Dermis blood vessel endothelial cell (primary cell): ENCODE measurements at regions not wholly inside any gene's neighbourhood (a gene's known extent, or its start where the extent isn't known, plus 50 kb on each side); places are given as distances from the start of the nearest gene placed in this dataset.

Experiments
- DNase-seq: peaks from one replicate; pipeline ENCODE4 v3.0.0; 2010

DNA sequence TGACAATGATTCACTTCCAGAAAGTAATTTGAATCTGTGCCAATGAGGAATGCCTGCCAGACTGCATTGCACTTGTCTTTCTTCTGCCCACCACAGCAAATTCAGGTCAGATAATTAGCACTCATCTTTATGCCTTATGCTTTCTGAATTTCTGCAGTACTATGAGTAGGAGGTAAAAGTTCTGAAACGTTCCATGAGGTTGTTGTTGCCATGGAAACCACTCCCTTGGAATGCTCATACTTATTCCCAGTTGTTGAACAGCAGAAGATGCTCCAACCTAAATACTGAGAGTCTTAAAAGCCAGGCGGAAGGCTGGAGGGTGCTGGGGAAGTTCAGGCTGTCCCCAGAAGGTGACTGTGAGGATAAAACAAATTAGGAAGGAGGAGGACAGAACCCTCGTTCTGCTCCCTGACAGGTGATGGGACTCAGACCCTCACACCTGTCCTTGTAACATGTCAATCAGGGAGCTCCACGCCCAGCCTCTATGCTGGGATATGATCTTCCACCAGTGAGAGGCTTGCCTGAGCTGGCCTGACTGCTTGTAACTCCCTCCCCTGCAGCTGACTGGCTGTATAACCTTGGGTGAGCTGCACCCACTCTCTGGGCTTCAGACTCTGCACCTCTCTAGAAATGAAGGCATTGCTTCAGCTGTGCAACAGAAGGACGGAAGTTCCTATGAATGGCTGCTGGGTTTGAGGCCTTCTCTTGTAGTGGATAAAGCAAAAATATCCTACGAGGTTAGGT, 554.3 kb upstream of the MGMT start:
- no peak for DNase-seq

GRCh38 chr10:128914681-128915080, 552.4 kb upstream of the MGMT start:
- DNase-seq = no peak

DNA sequence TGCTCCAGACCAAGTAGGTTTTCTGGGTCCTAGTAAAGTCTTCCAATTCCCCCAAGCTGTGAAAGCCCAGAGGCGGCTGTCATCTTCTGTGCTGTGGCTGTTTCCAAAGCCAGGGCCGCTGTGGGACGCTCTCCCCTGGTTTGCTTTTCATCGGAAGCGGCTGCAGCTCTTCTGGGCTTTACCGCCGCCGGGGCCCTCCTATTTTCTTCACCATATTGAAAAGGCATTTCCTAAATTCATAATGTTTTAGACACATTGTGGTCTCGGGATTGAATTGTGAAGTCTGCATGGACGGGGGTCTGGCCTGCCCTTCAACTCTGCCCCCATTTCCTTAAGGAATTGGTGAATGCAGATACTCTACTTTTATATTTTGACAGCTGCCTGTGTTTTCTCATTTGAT, 551.4 kb upstream of the MGMT start:
- DNase-seq = no peak

DNA sequence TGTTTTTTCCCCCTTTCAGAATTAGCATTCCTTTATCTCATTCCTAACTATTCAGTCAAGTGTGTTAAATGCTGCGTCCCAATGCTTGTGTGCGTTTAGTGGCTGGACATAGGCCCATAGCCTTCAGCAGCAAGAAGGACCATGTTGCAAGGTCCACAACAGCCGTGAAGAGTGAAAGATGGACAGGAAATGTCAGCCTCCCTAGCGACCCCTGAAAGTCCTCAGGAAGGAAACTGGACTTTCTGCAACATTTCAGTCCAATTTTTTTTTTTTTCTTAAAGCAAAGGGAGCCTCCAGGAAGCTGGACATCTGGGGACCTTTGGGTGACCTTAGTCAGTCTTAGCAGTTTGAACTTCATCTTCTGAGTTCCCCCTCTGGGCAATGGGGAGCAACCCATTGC, 550.7 kb upstream of the MGMT start:
- no peak for DNase-seq

DNA sequence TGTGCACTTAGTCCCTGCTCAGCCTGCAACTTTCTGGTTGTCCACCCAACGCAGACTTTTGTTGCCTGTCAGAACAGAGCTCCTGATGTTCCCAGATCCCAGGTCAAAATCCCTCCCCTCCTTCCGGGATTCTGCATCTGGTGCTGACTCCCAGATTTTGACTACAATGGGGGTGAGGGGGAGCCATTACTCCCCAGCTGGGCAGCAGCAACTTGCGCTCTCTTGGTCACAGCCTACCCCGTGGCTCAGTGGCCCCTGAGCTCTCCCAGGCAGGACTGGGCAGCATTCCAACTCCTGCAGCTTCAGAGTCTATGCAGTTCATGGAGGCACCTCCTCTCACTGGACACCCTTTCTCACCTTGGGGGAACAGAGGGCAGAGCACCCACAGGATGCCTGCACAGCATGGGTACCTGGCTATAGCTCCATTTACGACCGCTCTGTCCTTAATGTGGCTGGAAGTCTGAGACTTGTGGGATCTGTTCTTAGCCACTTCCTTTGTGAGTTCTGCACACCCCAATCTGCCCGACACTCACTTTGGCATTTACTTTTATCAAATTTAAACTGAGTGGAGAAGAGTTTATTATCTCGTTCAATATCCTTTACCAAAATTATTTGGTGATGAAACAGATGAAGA, 545.5 kb upstream of the MGMT start:
- no peak for DNase-seq

GRCh38 chr10:128922172-128922571, 544.9 kb upstream of the MGMT start:
- no peak for DNase-seq

GRCh38 chr10:128922619-128923196, 544.3 kb upstream of the MGMT start:
- no peak for DNase-seq

- no peak for DNase-seq
Observed at GRCh38 chr10:128924918-128925317, 542.1 kb upstream of the MGMT start.

- DNase-seq = no peak
Observed at GRCh38 chr10:128926711-128927110, 540.3 kb upstream of the MGMT start.

- DNase-seq = no peak
Observed at GRCh38 chr10:128927497-128928161, 539.4 kb upstream of the MGMT start.

- DNase-seq = no peak
Observed at GRCh38 chr10:128928231-128928836, 538.7 kb upstream of the MGMT start.

- no peak for DNase-seq
Observed at GRCh38 chr10:128929131-128929530, 537.9 kb upstream of the MGMT start.

DNA sequence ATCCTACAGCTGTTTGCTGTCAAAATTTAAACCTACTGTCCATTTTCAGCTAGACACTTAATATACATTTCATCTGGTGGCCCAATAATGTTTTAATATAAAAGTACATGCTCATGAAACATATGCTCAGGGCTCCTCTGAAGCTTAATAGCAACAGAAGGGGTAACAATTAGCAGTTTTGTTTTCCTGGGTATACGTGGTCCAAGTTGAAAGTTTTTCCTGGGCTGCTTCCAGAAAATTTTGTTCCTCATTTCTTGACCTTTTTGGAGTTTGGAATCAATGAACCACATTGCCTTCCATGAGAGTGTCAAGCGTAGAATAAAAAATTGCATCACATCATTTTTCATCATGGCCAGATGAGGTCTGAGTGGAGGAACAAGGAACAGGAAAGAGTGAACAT, 537.3 kb upstream of the MGMT start:
- no peak for DNase-seq

DNA sequence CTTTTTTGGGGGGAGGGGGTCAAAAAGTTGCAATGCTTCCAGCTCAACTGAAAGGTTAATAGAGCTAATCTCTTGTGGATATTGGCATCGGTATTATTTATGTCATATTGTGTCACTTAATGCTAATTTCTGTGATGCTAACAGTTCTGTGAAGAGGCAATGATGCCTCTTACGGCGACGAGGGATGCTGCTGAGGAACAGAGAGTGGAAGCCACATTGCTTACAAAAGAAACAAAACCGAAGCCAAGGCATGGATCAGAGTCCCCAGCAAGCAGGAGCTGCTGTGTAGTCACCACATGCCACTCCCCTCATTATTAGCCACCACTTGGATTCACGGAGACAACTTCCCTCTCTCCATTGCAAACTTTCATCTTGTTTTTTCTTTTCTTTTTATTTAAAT, 536.5 kb upstream of the MGMT start:
- DNase-seq = no peak

DNA sequence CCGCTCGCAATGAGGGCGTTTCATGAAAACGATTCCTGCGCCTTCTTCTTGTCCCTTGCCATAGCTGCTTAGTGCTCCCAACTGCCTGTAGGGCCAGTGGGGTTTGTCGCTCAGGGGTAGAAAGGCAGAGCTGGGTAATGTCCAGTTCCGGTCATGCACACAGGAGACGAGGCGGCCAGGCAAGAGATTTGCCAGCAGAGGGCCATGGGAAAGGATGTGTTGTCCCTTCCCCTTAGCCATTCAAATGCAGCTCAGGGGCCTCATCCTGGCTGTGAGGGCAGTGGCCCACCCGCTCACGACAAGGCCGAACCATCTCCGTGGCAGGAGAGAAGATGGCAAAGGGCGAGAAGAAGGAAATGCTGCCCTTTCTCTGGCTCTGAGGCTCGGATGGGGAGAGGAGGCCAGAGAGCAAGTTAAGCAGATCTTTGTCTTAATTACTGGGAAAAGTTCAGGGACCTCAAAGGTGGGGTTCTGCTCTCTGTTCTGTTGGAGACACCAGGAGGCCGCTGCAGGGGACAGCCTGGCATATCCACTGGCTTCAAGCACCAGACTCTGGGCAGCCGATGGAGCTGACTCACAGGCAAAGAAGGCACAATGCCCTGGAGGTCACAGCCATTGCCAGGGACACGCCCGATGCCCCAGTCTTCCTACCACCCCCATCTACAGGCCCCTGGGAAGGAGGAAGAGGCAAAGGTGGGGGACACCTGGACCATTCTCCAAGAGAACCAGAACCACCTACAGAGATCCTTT, 534.8 kb upstream of the MGMT start:
- DNase-seq = no peak

DNA sequence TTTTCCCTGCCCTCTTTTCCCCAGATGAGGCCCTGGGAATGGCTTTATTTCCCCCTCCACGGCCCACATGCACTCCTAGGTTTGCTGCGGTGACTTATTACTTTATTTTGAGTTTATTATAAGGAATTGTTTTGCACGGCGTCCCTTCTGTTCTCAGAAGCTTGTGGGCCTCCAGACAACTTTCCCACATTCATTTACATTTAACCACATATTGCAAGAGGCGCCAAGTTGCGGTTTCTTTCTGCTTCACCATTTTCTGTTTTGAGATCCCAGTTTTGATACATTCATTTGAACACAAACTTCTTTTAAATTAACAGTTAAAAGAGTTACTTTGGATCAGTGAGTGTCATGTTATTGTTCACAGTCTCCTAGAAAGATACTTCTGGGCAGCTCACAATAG, 532.5 kb upstream of the MGMT start:
- DNase-seq = no peak

DNA sequence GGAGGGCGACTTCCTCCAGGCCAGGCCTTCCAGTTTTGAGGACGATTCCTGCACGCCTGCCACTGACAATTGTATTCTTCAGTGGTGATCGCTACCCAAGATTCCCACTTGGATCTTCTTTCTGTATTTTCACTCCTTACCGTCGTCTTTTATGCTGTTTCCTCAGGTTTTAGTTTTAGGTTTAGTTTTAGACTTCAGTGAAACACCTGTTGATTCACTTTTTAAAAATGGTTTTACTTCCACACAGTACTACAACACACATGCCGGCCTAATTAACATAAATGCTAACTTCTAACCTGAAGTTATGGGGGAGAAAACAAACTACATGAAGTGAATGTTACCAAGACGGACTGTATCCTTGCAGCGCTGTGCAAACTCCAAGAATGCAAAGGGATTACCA, 530.6 kb upstream of the MGMT start:
- no peak for DNase-seq

DNA sequence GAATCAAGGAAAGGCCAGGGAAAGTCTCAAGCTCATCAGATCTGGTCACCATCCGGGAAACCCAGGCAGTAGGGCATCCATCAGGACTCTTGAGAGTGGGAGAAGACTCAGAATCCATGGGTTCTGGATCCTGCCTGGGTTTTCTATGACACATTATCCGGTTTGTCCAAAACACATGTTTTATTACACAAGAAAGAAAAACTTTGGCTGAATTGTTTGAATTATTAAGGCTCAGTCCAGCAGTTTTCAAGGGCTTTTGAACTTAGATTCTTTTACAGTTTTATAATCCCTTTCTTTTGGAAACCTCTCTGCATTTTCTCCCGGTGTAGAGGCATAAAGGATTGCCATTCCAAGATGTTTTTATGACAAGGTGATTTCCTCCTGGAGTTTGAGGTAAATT, 528.5 kb upstream of the MGMT start:
- no peak for DNase-seq

DNA sequence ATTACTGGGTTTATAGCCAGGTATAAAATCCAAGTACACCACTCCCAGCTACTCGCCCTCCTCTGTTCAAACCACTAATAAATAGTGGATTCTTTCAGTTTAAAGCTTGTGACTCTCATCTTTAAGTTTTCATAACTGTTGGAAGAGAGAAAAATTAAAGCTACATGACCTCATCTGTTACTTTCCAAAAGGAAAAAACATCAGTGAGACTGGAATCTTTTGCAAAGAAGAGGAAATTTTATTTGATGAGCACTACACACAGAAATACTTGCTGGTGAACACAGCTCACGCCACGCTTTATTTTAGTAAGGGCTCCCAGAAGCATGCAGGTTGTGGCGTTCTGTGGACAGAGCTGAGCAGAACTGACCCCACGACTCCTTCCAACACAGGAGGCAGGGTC, 527.0 kb upstream of the MGMT start:
- DNase-seq = no peak

GRCh38 chr10:128943111-128943510, 523.9 kb upstream of the MGMT start:
- DNase-seq = no peak

GRCh38 chr10:128945398-128945797, 521.6 kb upstream of the MGMT start:
- DNase-seq = no peak

- no peak for DNase-seq
Observed at GRCh38 chr10:128950159-128950915, 516.7 kb upstream of the MGMT start.
